Endothelial cell of umbilical vein (primary cell): ENCODE measurements at regions not wholly inside any gene's neighbourhood (a gene's known extent, or its start where the extent isn't known, plus 50 kb on each side); places are given as distances from the start of the nearest gene placed in this dataset.
"Not testable (repeated sequence)": the region's sequence is repeated elsewhere in the genome, so short reads cannot be mapped to it uniquely, and the experiment has no call there.

Experiments used
- BruUV-seq: library from RNA; stranded (reverse); fragments of 400-500 nt; replicated peaks from 2 replicates; lab custom pipeline; 2021; lab: Mats Ljungman, UMichigan
- CTCF ChIA-PET: fragments of 300-600, 350-600 bp; sonication (Branson Sonifier 250); formaldehyde crosslinking; loops from one replicate; lab custom pipeline; 2021; ENCODE audit warnings: antibody characterized with exemption, inconsistent platforms; lab: Charles Lee
- POLR2A ChIA-PET: fragments of 300-600, 350-600 bp; sonication (Branson Sonifier 250); formaldehyde crosslinking; loops from one replicate; lab custom pipeline; 2021; ENCODE audit warnings: antibody characterized with exemption, inconsistent platforms; lab: Charles Lee
- DNase-seq: peaks from one replicate; pipeline ENCODE4 v3.0.0-alpha.2; 2011; ENCODE audit warnings: low read depth, low spot score
- FAIRE-seq: peaks from 2 replicates; lab custom pipeline; 2011; peaks lifted over from hg19 to GRCh38; lab: Jason Lieb, UNC
- H2AFZ ChIP-seq: 2 replicates; pipeline ENCODE4 v1.6.0; 2012; ENCODE audit warnings: low read depth, low read length, control low read depth, inconsistent platforms
- H3K27ac ChIP-seq: 2 replicates; pipeline ENCODE4 v1.5.1; 2011; ENCODE audit warnings: low read depth, mild to moderate bottlenecking, control low read depth, low read length, moderate library complexity; ENCODE audit not compliant: insufficient read depth
- H3K27me3 ChIP-seq, 2 experiments: 2 replicates each; pipeline versions ENCODE4 v1.6.0 to v1.6.1; 2011; ENCODE audit warnings: low read length in 2 of 2, mixed read lengths in 1 of 2; ENCODE audit not compliant: control insufficient read depth in 2 of 2, insufficient read depth in 2 of 2
- H3K36me3 ChIP-seq, 2 experiments: 2 replicates in 1 of 2; 3 replicates in 1 of 2; pipeline ENCODE4 v1.5.1; 2011; ENCODE audit warnings: low read length in 2 of 2, mild to moderate bottlenecking in 1 of 2, moderate library complexity in 1 of 2; ENCODE audit not compliant: control insufficient read depth in 2 of 2, insufficient read depth in 2 of 2; ENCODE audit errors: extremely low read depth in 1 of 2
- H3K4me1 ChIP-seq: 3 replicates; pipeline ENCODE4 v1.5.1; 2011; ENCODE audit warnings: mild to moderate bottlenecking, low read length; ENCODE audit not compliant: control insufficient read depth, insufficient read depth; ENCODE audit errors: extremely low read depth
- H3K4me2 ChIP-seq: 2 replicates; pipeline ENCODE4 v1.6.1; 2011; ENCODE audit warnings: low read length, control low read depth, mixed read lengths; ENCODE audit not compliant: insufficient read depth
- H3K4me3 ChIP-seq, 3 experiments: fragments of 200-600 bp in 1 of 3; sonication (generic), shearing (Covaris generic) in 1 of 3; replicated peaks in 1 of 3; 2 replicates each; pipeline ENCODE4 v1.5.1; 2011 to 2016; ENCODE audit warnings: control low read depth in 3 of 3, low read length in 3 of 3, mild to moderate bottlenecking in 2 of 3, inconsistent platforms in 1 of 3, low read depth in 1 of 3, moderate library complexity in 1 of 3; ENCODE audit not compliant: insufficient read depth in 1 of 3
- H3K79me2 ChIP-seq: 2 replicates; pipeline ENCODE4 v1.6.0; 2012; ENCODE audit warnings: low read length, inconsistent platforms; ENCODE audit not compliant: control insufficient read depth, insufficient read depth
- H3K9ac ChIP-seq: replicated peaks from 2 replicates; pipeline ENCODE3; 2011; ENCODE audit warnings: low read length, control low read depth; ENCODE audit not compliant: insufficient read depth; ENCODE audit errors: extremely low read depth
- H3K9me1 ChIP-seq: replicated peaks from 3 replicates; pipeline ENCODE4 v1.6.0; 2011; ENCODE audit warnings: mild to moderate bottlenecking, low read length; ENCODE audit not compliant: control insufficient read depth, insufficient read depth; ENCODE audit errors: extremely low read depth
- H3K9me3 ChIP-seq: replicated peaks from 2 replicates; pipeline ENCODE4 v1.5.1; 2012; ENCODE audit warnings: low read length, inconsistent platforms; ENCODE audit not compliant: control insufficient read depth, insufficient read depth
- H4K20me1 ChIP-seq: replicated peaks from 2 replicates; pipeline ENCODE3; 2011; ENCODE audit warnings: mild to moderate bottlenecking, low read length; ENCODE audit not compliant: control insufficient read depth, insufficient read depth; ENCODE audit errors: extremely low read depth
- dilution Hi-C: fragments of 300-500 bp; cut with MboI; formaldehyde crosslinking; loops from one replicate; pipeline ENCODE4 v1.15.0; 2019; ENCODE audit warnings: low sequenced_read_pairs; ENCODE audit not compliant: extremely low pct_ligation_motif_present
- intact Hi-C: fragments of 100-400 bp; cut with micrococcal nuclease; formaldehyde crosslinking; loops from one replicate; pipeline ENCODE4 v1.10.0; 2022

DNA sequence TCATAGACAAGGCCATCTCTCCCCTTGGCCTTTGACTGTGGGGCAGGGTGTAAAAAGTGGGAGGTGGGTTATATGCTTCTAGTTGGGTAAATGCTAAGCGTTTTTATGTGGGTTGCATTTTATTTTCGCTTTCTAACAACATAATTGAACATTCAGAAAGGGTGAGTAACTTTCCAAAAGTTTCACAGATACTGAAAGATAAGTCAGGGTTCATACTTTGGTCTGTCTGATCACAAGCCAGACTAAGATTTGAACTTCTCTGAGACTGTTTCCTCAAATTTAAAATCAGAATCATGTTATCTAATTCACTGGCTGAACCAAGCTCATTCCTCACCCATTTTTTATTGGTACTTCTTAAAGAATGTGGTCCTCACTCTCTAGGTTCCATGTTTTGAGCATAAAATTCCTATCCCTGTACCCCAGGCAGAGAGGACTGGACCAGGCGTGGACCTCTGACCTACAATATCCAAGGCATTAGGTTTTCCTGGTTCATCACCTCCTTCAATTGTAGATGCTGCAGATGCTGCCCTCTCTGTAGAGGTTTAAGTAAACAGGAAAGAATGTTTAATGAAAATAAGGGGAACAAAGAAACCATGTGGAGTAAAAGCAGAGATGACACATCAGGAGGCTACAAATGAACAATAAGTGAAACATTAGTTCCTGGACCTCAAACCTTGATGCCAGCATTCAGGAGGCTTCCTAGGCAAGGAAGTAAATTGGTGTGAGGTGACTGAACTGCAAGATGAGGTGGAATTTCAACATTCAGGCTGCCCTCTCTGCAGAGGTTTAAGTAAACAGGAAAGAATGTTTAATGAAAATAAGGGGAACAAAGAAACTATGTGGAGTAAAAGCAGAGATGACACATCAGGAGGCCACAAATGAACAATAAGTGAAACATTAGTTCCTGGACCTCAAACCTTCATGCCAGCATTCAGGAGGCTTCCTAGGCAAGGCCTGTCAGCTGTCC lies 198.8 kb upstream of the ZNF658 start:
- POLR2A ChIA-PET, FAIRE-seq: not testable (repeated sequence)

GRCh38 chr9:66711553-66711952 lies 189.0 kb upstream of the ZNF658 start:
- H3K4me3 ChIP-seq, POLR2A ChIA-PET, BruUV-seq, H2AFZ ChIP-seq, H3K27ac ChIP-seq, H4K20me1 ChIP-seq, H3K9me3 ChIP-seq, CTCF ChIA-PET, H3K27me3 ChIP-seq, H3K36me3 ChIP-seq, H3K79me2 ChIP-seq, DNase-seq, H3K4me2 ChIP-seq, dilution Hi-C loops, FAIRE-seq, H3K9me1 ChIP-seq, H3K9ac ChIP-seq, H3K4me1 ChIP-seq, intact Hi-C loops: not testable (repeated sequence)

More for the DNA sequence above, 198.8 kb upstream of the ZNF658 start:
- H3K27me3 ChIP-seq, dilution Hi-C loops, H3K4me2 ChIP-seq, H3K9me3 ChIP-seq, H3K9ac ChIP-seq, H3K9me1 ChIP-seq, intact Hi-C loops, H2AFZ ChIP-seq, H3K4me1 ChIP-seq, H3K27ac ChIP-seq, CTCF ChIA-PET, H3K4me3 ChIP-seq, H4K20me1 ChIP-seq, DNase-seq, H3K36me3 ChIP-seq, H3K79me2 ChIP-seq: not testable (repeated sequence)
- BruUV-seq = TSS peak; percentile 76

GRCh38 chr9:66712870-66713269 lies 187.7 kb upstream of the ZNF658 start:
- H3K4me2 ChIP-seq, DNase-seq, POLR2A ChIA-PET, intact Hi-C loops, H3K27me3 ChIP-seq, H3K27ac ChIP-seq, dilution Hi-C loops, CTCF ChIA-PET, H3K9ac ChIP-seq, H3K36me3 ChIP-seq, H3K9me1 ChIP-seq, H3K79me2 ChIP-seq, H3K4me1 ChIP-seq, H3K9me3 ChIP-seq, FAIRE-seq, H2AFZ ChIP-seq, BruUV-seq, H3K4me3 ChIP-seq, H4K20me1 ChIP-seq: not testable (repeated sequence)

- dilution Hi-C loops, H3K79me2 ChIP-seq, H3K9ac ChIP-seq, H3K36me3 ChIP-seq, POLR2A ChIA-PET, FAIRE-seq, H3K27ac ChIP-seq, CTCF ChIA-PET, H4K20me1 ChIP-seq, H3K9me1 ChIP-seq, BruUV-seq, H2AFZ ChIP-seq, H3K4me2 ChIP-seq, DNase-seq, intact Hi-C loops, H3K4me1 ChIP-seq, H3K4me3 ChIP-seq, H3K9me3 ChIP-seq, H3K27me3 ChIP-seq: not testable (repeated sequence)
These were observed 187.0 kb upstream of the ZNF658 start for GRCh38 chr9:66713552-66713951.
